Fibroblast of villous mesenchyme (primary cell): ENCODE measurements at regions not wholly inside any gene's neighbourhood (a gene's known extent, or its start where the extent isn't known, plus 50 kb on each side); places are given as distances from the start of the nearest gene placed in this dataset.

Source experiments
- DNase-seq: peaks from one replicate; pipeline ENCODE4 v3.0.0-alpha.2; 2010; ENCODE audit warnings: low read depth
- H3K4me3 ChIP-seq: 2 replicates; pipeline ENCODE4 v1.5.1; 2011; ENCODE audit warnings: low read depth, mild to moderate bottlenecking, low read length
- CTCF ChIP-seq: IDR thresholded peaks from 2 replicates; pipeline ENCODE4 v1.5.1; 2012; ENCODE audit warnings: low read depth, mild to moderate bottlenecking, low read length; ENCODE audit not compliant: insufficient read depth

GRCh38 chr3:84439476-84439875 is 519.3 kb upstream of the CADM2 start:
- no peak for DNase-seq
- TF ChIP-seq CTCF: no peak

GRCh38 chr3:84440291-84440690 is 518.5 kb upstream of the CADM2 start:
- no peak for DNase-seq
- no peak for TF ChIP-seq CTCF
- H3K4me3 ChIP-seq: no peak overlapping the region

More at GRCh38 chr3:84439476-84439875, 519.3 kb upstream of the CADM2 start:
- no peak overlapping the region for H3K4me3 ChIP-seq

GRCh38 chr3:84442533-84442932 is 516.3 kb upstream of the CADM2 start:
- no peak for DNase-seq
- no peak overlapping the region for H3K4me3 ChIP-seq
- no peak for TF ChIP-seq CTCF

GRCh38 chr3:84444726-84445521 is 513.9 kb upstream of the CADM2 start:
- no peak for TF ChIP-seq CTCF
- H3K4me3 ChIP-seq: no peak overlapping the region
- DNase-seq: no peak

- no peak overlapping the region for H3K4me3 ChIP-seq
- DNase-seq: no peak
- no peak for TF ChIP-seq CTCF
These were observed 471.5 kb upstream of the CADM2 start for GRCh38 chr3:84487296-84487695.

- no peak for TF ChIP-seq CTCF
- no peak for DNase-seq
These were observed 454.0 kb upstream of the CADM2 start for GRCh38 chr3:84504761-84505160.

GRCh38 chr3:84510007-84510406 is 448.8 kb upstream of the CADM2 start:
- no peak overlapping the region for H3K4me3 ChIP-seq
- TF ChIP-seq CTCF: no peak
- DNase-seq: no peak

More at GRCh38 chr3:84504761-84505160, 454.0 kb upstream of the CADM2 start:
- H3K4me3 ChIP-seq: no peak overlapping the region
